ENCODE measurements at regions not wholly inside any gene's neighbourhood (a gene's known extent, or its start where the extent isn't known, plus 50 kb on each side); places are given as distances from the start of the nearest gene placed in this dataset.
A peak's percentile ranks its signal among the peaks of the same experiment; 100 is the strongest.

GRCh38 chr14:98961191-98961590 lies 310.8 kb downstream of the BCL11B start:
- H3K9me3 ChIP-seq, result no peaks in the 10 kb centered on the region
- no peaks in the 10 kb centered on the region for H3K36me3 ChIP-seq
- H3K27ac ChIP-seq (replicated peaks in 1 of 4), result no peak overlapping the region
- DNase-seq (ENCODE audit: extremely low spot score), result peak; percentile 68
- no peaks in the 10 kb centered on the region for H3K27me3 ChIP-seq
- intact Hi-C loops (cut with DNase I), result no loop called here
- peaks cover 0 to 7% (median 0%) of the 10 kb centered on the region in 4 donors for H3K4me1 ChIP-seq
- 96% methylated on average over 4 of the region's 4 CpGs for WGBS
- no peak overlapping the region for H3K4me3 ChIP-seq
- TF ChIP-seq POLR2AphosphoS5 (IDR thresholded peaks at IDR 0.05) (no peak), CTCF (IDR thresholded peaks at IDR 0.05) (no peak), POLR2A (IDR thresholded peaks at IDR 0.05; ENCODE audit: low read depth) (no peak), EP300 (IDR thresholded peaks at IDR 0.05) (no peak)

- DNase-seq (ENCODE audit: extremely low spot score), result peak; percentile 64
- no peak overlapping the region for H3K4me3 ChIP-seq
- peaks cover 0 to 7% (median 0%) of the 10 kb centered on the region in 4 donors for H3K4me1 ChIP-seq
- WGBS, result 91% methylated on average over 12 of the region's 12 CpGs
- no peaks in the 10 kb centered on the region for H3K9me3 ChIP-seq
- H3K27ac ChIP-seq (replicated peaks in 1 of 4), result no peak overlapping the region
- no peaks in the 10 kb centered on the region for H3K36me3 ChIP-seq
- TF ChIP-seq EP300 (IDR thresholded peaks at IDR 0.05) (no peak), CTCF (IDR thresholded peaks at IDR 0.05) (no peak)
- intact Hi-C loops (cut with DNase I), result no loop called here
- no peaks in the 10 kb centered on the region for H3K27me3 ChIP-seq
These were observed 309.9 kb downstream of the BCL11B start for GRCh38 chr14:98962118-98962517.

- Histone ChIP-seq H3K36me3 (no peaks in the 10 kb centered on the region), H3K9me3 (no peaks in the 10 kb centered on the region), H3K27ac (replicated peaks in 1 of 4) (no peak overlapping the region), H3K4me1 (no peaks in the 10 kb centered on the region), H3K27me3 (no peaks in the 10 kb centered on the region), H3K4me3 (no peak overlapping the region)
- WGBS, result 54% methylated on average over 2 of the region's 2 CpGs
- intact Hi-C loops (cut with DNase I), result no loop called here
- peak; percentile 47 for DNase-seq (ENCODE audit: extremely low spot score)
- TF ChIP-seq EP300 (IDR thresholded peaks at IDR 0.05) (no peak), CTCF (IDR thresholded peaks at IDR 0.05) (no peak), POLR2A (IDR thresholded peaks at IDR 0.05; ENCODE audit: low read depth) (no peak), POLR2AphosphoS5 (IDR thresholded peaks at IDR 0.05) (no peak)
These were observed 308.4 kb downstream of the BCL11B start for GRCh38 chr14:98963610-98964009.

- 68% methylated on average over 6 of the region's 7 CpGs for WGBS
- Histone ChIP-seq H3K4me1 (no peaks in the 10 kb centered on the region), H3K27me3 (no peaks in the 10 kb centered on the region), H3K36me3 (no peaks in the 10 kb centered on the region), H3K27ac (replicated peaks in 1 of 4) (no peak overlapping the region), H3K4me3 (no peak overlapping the region), H3K9me3 (no peaks in the 10 kb centered on the region)
- DNase-seq (ENCODE audit: extremely low spot score), result no peak
- TF ChIP-seq CTCF (IDR thresholded peaks at IDR 0.05), result no peak
- TF ChIP-seq POLR2A (IDR thresholded peaks at IDR 0.05; ENCODE audit: low read depth), result no peak
- no peak for TF ChIP-seq EP300 (IDR thresholded peaks at IDR 0.05)
- no peak for TF ChIP-seq POLR2AphosphoS5 (IDR thresholded peaks at IDR 0.05)
- intact Hi-C loops (cut with DNase I), result no loop called here
These were observed 307.8 kb downstream of the BCL11B start for GRCh38 chr14:98964171-98964570.

- Histone ChIP-seq H3K36me3 (no peaks in the 10 kb centered on the region), H3K4me1 (no peaks in the 10 kb centered on the region), H3K27ac (replicated peaks in 1 of 4) (no peak overlapping the region), H3K27me3 (no peaks in the 10 kb centered on the region), H3K4me3 (no peak overlapping the region), H3K9me3 (no peaks in the 10 kb centered on the region)
- TF ChIP-seq POLR2A (IDR thresholded peaks at IDR 0.05; ENCODE audit: low read depth) (no peak), EP300 (IDR thresholded peaks at IDR 0.05) (no peak), CTCF (IDR thresholded peaks at IDR 0.05) (no peak), POLR2AphosphoS5 (IDR thresholded peaks at IDR 0.05) (no peak)
- 81% methylated on average over 5 of the region's 5 CpGs for WGBS
- intact Hi-C loops (cut with DNase I), result no loop called here
- DNase-seq (ENCODE audit: extremely low spot score), result peak; percentile 84
These were observed 306.9 kb downstream of the BCL11B start for GRCh38 chr14:98965076-98965475.
